Mesothelial cell of epicardium (in vitro differentiated cells): ENCODE measurements at regions not wholly inside any gene's neighbourhood (a gene's known extent, or its start where the extent isn't known, plus 50 kb on each side); places are given as distances from the start of the nearest gene placed in this dataset.

ENCODE experiments used
- DNase-seq, 2 experiments: peaks; one replicate each; pipeline ENCODE4 v3.0.0; 2021; ENCODE audit warnings: low spot score in 2 of 2; ENCODE audit not compliant: unreplicated experiment in 2 of 2
- H3K27ac Mint-ChIP-seq: 2 replicates; pipeline ENCODE4 v1.8.0; 2021; ENCODE audit warnings: mixed read lengths
- H3K27me3 Mint-ChIP-seq: 2 replicates; pipeline ENCODE4 v1.8.0; 2021; ENCODE audit warnings: low read depth, mixed read lengths
- H3K36me3 Mint-ChIP-seq: 2 replicates; pipeline ENCODE4 v1.8.0; 2021; ENCODE audit warnings: mixed read lengths
- H3K4me1 Mint-ChIP-seq: 2 replicates; pipeline ENCODE4 v1.8.0; 2021; ENCODE audit warnings: mixed read lengths
- H3K4me3 Mint-ChIP-seq: 2 replicates; pipeline ENCODE4 v1.8.0; 2021; ENCODE audit warnings: mild to moderate bottlenecking, moderate library complexity, mixed read lengths
- H3K9me3 Mint-ChIP-seq: 2 replicates; pipeline ENCODE4 v1.8.0; 2021; ENCODE audit warnings: mixed read lengths
- CTCF ChIP-seq: fragments of 200-600 bp; sonication (generic); IDR thresholded peaks from one replicate; pipeline ENCODE4 v1.5.0; 2021; ENCODE audit warnings: antibody characterized with exemption; ENCODE audit not compliant: unreplicated experiment

- Mint-ChIP-seq H3K36me3 (no peaks in the 10 kb centered on the region), H3K27me3 (peaks cover 15% of the 10 kb centered on the region), H3K9me3 (peaks cover 16% of the 10 kb centered on the region), H3K4me3 (no peak overlapping the region), H3K27ac (no peak overlapping the region), H3K4me1 (no peaks in the 10 kb centered on the region)
- TF ChIP-seq CTCF: no peak
- DNase-seq: no peak
Measured at GRCh38 chr4:24453951-24454350, 130.4 kb downstream of the DHX15 start.

GRCh38 chr4:24451870-24452269 lies 132.5 kb downstream of the DHX15 start:
- no peak for TF ChIP-seq CTCF
- no peak overlapping the region for H3K4me3 Mint-ChIP-seq
- H3K9me3 Mint-ChIP-seq: peaks cover 16% of the 10 kb centered on the region
- no peaks in the 10 kb centered on the region for H3K4me1 Mint-ChIP-seq
- no peak for DNase-seq
- peaks cover 25% of the 10 kb centered on the region for H3K27me3 Mint-ChIP-seq
- H3K36me3 Mint-ChIP-seq: no peaks in the 10 kb centered on the region
- H3K27ac Mint-ChIP-seq: no peak overlapping the region

DNA sequence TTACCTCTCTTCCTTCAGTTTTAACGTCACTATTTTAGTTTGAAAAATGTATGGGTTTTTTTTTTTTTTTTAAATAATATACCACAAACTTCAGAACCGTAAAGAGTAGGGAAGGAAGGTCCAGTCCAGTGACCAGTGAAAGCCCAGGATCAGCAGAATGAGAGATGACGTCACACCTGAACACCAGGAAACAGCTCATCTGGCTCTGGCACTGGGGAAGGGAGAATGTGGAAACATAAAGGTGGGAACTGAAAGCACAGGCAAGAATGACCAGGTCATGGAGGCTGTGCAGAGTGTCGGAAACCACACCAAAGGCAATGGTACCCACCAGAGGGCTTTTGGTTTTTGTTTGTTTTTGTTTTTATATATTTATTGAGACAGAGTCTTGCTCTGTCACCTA lies 141.2 kb downstream of the DHX15 start:
- no peaks in the 10 kb centered on the region for H3K9me3 Mint-ChIP-seq
- no peak overlapping the region for H3K27ac Mint-ChIP-seq
- H3K4me3 Mint-ChIP-seq: no peak overlapping the region
- H3K27me3 Mint-ChIP-seq: peaks cover 40% of the 10 kb centered on the region
- no peaks in the 10 kb centered on the region for H3K4me1 Mint-ChIP-seq
- H3K36me3 Mint-ChIP-seq: no peaks in the 10 kb centered on the region
- TF ChIP-seq CTCF: no peak
- DNase-seq: no peak

DNA sequence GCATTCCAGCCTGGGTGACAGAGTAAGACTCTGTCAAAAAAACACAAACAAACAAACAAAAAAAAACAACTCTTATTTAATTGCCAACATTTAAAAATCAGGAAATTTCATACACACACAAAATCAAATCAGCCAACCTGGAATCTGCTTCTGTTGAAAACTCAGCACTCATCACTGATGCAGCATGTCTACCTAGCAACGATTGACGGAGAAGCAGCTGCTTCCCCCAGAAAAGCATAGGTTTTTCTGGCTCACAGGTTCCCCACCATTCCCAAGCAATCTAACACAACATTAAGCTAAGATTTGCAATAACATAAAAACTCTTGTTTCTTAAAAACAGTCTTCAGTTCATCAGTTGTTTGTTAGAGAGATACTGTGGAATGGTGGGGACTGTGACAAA lies 143.6 kb downstream of the DHX15 start:
- H3K27me3 Mint-ChIP-seq: peaks cover 38% of the 10 kb centered on the region
- no peak overlapping the region for H3K27ac Mint-ChIP-seq
- TF ChIP-seq CTCF: no peak
- H3K4me3 Mint-ChIP-seq: no peak overlapping the region
- DNase-seq: no peak
- H3K9me3 Mint-ChIP-seq: no peaks in the 10 kb centered on the region
- no peaks in the 10 kb centered on the region for H3K4me1 Mint-ChIP-seq
- H3K36me3 Mint-ChIP-seq: no peaks in the 10 kb centered on the region

DNA sequence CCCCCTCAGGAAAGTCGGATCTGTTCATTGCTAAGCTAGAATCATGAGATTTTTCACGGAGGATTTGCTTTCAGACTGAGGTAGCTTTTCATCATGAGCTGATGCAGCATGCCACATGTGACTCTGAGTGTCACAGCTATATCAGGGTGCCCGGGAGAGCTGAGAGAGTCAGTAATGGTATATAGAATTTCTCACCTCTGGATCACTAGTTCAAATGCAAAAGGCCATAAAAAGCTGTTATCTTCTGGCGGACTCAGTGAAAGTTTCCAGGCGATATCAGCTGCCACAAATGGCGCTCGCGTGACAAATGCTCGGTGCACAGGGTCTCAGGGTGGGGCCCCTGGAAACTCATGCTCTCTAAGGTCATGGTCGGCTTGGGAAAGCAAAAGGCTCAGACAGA lies 150.1 kb downstream of the DHX15 start:
- H3K36me3 Mint-ChIP-seq: peaks cover 2% of the 10 kb centered on the region
- no peak for DNase-seq
- no peak for TF ChIP-seq CTCF
- no peak overlapping the region for H3K4me3 Mint-ChIP-seq
- H3K9me3 Mint-ChIP-seq: peaks cover 2% of the 10 kb centered on the region
- peaks cover 50% of the 10 kb centered on the region for H3K27me3 Mint-ChIP-seq
- no peak overlapping the region for H3K27ac Mint-ChIP-seq
- H3K4me1 Mint-ChIP-seq: peaks cover 7% of the 10 kb centered on the region
